ENCODE measurements at regions not wholly inside any gene's neighbourhood (a gene's known extent, or its start where the extent isn't known, plus 50 kb on each side); places are given as distances from the start of the nearest gene placed in this dataset.

GRCh38 chr16:61564716-61565115 lies 471.5 kb downstream of the CDH8 start:
- no peak overlapping the region for H3K4me2 ChIP-seq
- ATAC-seq (no peak), DNase-seq (ENCODE audit: low spot score) (no peak)
- no peaks in the 10 kb centered on the region for H3K36me3 ChIP-seq (ENCODE audit: insufficient read depth)
- no peaks in the 10 kb centered on the region for H3F3A ChIP-seq (replicated peaks; ENCODE audit: low read depth)
- H3K9me2 ChIP-seq (ENCODE audit: insufficient read depth) = no peaks in the 10 kb centered on the region
- Mint-ChIP-seq H3K27me3 (ENCODE audit: insufficient read depth, low read depth, poor library complexity) (no peaks in the 10 kb centered on the region), H3K4me1 (no peaks in the 10 kb centered on the region), H3K9me3 (no peaks in the 10 kb centered on the region), H3K36me3 (ENCODE audit: low read depth) (no peaks in the 10 kb centered on the region), H3K4me3 (no peak overlapping the region), H3K27ac (no peak overlapping the region)
- H4K20me1 ChIP-seq (replicated peaks; ENCODE audit: insufficient read depth) = no peaks in the 10 kb centered on the region
- H3K79me2 ChIP-seq (replicated peaks; ENCODE audit: insufficient read depth) = no peaks in the 10 kb centered on the region
- no peak overlapping the region for H2AFZ ChIP-seq
- H3K4me3 ChIP-seq = no peak overlapping the region
- no peaks in the 10 kb centered on the region for H3K4me1 ChIP-seq (ENCODE audit: insufficient read depth)
- TF ChIP-seq, protein P1, sequence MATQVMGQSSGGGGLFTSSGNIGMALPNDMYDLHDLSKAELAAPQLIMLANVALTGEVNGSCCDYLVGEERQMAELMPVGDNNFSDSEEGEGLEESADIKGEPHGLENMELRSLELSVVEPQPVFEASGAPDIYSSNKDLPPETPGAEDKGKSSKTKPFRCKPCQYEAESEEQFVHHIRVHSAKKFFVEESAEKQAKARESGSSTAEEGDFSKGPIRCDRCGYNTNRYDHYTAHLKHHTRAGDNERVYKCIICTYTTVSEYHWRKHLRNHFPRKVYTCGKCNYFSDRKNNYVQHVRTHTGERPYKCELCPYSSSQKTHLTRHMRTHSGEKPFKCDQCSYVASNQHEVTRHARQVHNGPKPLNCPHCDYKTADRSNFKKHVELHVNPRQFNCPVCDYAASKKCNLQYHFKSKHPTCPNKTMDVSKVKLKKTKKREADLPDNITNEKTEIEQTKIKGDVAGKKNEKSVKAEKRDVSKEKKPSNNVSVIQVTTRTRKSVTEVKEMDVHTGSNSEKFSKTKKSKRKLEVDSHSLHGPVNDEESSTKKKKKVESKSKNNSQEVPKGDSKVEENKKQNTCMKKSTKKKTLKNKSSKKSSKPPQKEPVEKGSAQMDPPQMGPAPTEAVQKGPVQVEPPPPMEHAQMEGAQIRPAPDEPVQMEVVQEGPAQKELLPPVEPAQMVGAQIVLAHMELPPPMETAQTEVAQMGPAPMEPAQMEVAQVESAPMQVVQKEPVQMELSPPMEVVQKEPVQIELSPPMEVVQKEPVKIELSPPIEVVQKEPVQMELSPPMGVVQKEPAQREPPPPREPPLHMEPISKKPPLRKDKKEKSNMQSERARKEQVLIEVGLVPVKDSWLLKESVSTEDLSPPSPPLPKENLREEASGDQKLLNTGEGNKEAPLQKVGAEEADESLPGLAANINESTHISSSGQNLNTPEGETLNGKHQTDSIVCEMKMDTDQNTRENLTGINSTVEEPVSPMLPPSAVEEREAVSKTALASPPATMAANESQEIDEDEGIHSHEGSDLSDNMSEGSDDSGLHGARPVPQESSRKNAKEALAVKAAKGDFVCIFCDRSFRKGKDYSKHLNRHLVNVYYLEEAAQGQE (IDR thresholded peaks at IDR 0.05; ENCODE audit: unreplicated experiment) = no peak
- TF ChIP-seq CREB1 (CRISPR knock-in tag; IDR thresholded peaks at IDR 0.05; ENCODE audit: low read depth) (no peak), JUNB (IDR thresholded peaks at IDR 0.05; ENCODE audit: unreplicated experiment) (no peak), POLR2AphosphoS5 (IDR thresholded peaks at IDR 0.05; ENCODE audit: low read depth) (no peak), ZNF331 (CRISPR knock-in tag; IDR thresholded peaks at IDR 0.05; ENCODE audit: low read depth) (no peak), STAT1 (IDR thresholded peaks at IDR 0.05; ENCODE audit: unreplicated experiment) (no peak), EZH2 (IDR thresholded peaks at IDR 0.05; ENCODE audit: low read depth, unreplicated experiment) (no peak), NANOG (IDR thresholded peaks at IDR 0.05; ENCODE audit: borderline replicate concordance) (no peak), ZNF114 (CRISPR knock-in tag; IDR thresholded peaks at IDR 0.05) (no peak)
- TF ChIP-seq, protein P2, sequence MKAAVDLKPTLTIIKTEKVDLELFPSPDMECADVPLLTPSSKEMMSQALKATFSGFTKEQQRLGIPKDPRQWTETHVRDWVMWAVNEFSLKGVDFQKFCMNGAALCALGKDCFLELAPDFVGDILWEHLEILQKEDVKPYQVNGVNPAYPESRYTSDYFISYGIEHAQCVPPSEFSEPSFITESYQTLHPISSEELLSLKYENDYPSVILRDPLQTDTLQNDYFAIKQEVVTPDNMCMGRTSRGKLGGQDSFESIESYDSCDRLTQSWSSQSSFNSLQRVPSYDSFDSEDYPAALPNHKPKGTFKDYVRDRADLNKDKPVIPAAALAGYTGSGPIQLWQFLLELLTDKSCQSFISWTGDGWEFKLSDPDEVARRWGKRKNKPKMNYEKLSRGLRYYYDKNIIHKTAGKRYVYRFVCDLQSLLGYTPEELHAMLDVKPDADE (IDR thresholded peaks at IDR 0.05) = no peak
- H3K27me3 ChIP-seq (ENCODE audit: insufficient read depth) = no peaks in the 10 kb centered on the region
- H3K27ac ChIP-seq (ENCODE audit: low read depth) = no peak overlapping the region

GRCh38 chr16:61555718-61556441 lies 480.4 kb downstream of the CDH8 start:
- Histone ChIP-seq H3K4me2 (no peak overlapping the region), H4K20me1 (replicated peaks; ENCODE audit: insufficient read depth) (no peaks in the 10 kb centered on the region), H3K4me1 (ENCODE audit: insufficient read depth) (no peaks in the 10 kb centered on the region), H3K27ac (ENCODE audit: low read depth) (no peak overlapping the region), H3K36me3 (ENCODE audit: insufficient read depth) (no peaks in the 10 kb centered on the region), H3K4me3 (no peak overlapping the region), H3F3A (replicated peaks; ENCODE audit: low read depth) (no peaks in the 10 kb centered on the region), H3K79me2 (replicated peaks; ENCODE audit: insufficient read depth) (no peaks in the 10 kb centered on the region), H3K9me2 (ENCODE audit: insufficient read depth) (no peaks in the 10 kb centered on the region), H2AFZ (no peak overlapping the region), H3K27me3 (ENCODE audit: insufficient read depth) (no peaks in the 10 kb centered on the region)
- Mint-ChIP-seq H3K4me1 (no peaks in the 10 kb centered on the region), H3K27ac (no peak overlapping the region), H3K36me3 (ENCODE audit: low read depth) (no peaks in the 10 kb centered on the region), H3K4me3 (no peak overlapping the region), H3K27me3 (ENCODE audit: insufficient read depth, low read depth, poor library complexity) (no peaks in the 10 kb centered on the region), H3K9me3 (no peaks in the 10 kb centered on the region)
- DNase-seq (ENCODE audit: low spot score) (peak; percentile 4), ATAC-seq (no peak; the same call in 2 of the 3 replicates)
- TF ChIP-seq POLR2AphosphoS5 (IDR thresholded peaks at IDR 0.05; ENCODE audit: low read depth) = no peak
- TF ChIP-seq, protein P2 (IDR thresholded peaks at IDR 0.05) = no peak
- TF ChIP-seq JUNB (IDR thresholded peaks at IDR 0.05; ENCODE audit: unreplicated experiment) = no peak
- no peak for TF ChIP-seq ZNF114 (CRISPR knock-in tag; IDR thresholded peaks at IDR 0.05)
